HG03432 (cell line): ENCODE measurements at regions not wholly inside any gene's neighbourhood (a gene's known extent, or its start where the extent isn't known, plus 50 kb on each side); places are given as distances from the start of the nearest gene placed in this dataset.

ENCODE experiments used
- ATAC-seq: cut with Tn5 transposase; IDR thresholded peaks from one replicate; pipeline ENCODE4 v1.9.1; 2021; ENCODE audit warnings: mild to moderate bottlenecking, moderate library complexity; ENCODE audit not compliant: unreplicated experiment

GRCh38 chr2:30310371-30310770 lies 79.0 kb downstream of the LBH start:
- no peak for ATAC-seq

- ATAC-seq: peak; percentile 48
Measured at GRCh38 chr2:30310955-30311354, 79.6 kb downstream of the LBH start.

- ATAC-seq: no peak
Measured at GRCh38 chr2:30311711-30312110, 80.4 kb downstream of the LBH start.

GRCh38 chr2:30312916-30313315 lies 81.6 kb downstream of the LBH start:
- ATAC-seq: no peak

- no peak for ATAC-seq
Measured at GRCh38 chr2:30314981-30315380, 83.6 kb downstream of the LBH start.

- ATAC-seq: no peak
Measured at GRCh38 chr2:30315391-30316063, 84.2 kb downstream of the LBH start.

- no peak for ATAC-seq
Measured at GRCh38 chr2:30316408-30316807, 85.1 kb downstream of the LBH start.

- no peak for ATAC-seq
Measured at GRCh38 chr2:30318987-30319782, 87.9 kb downstream of the LBH start.

- no peak for ATAC-seq
Measured at GRCh38 chr2:30321466-30321865, 90.1 kb downstream of the LBH start.

GRCh38 chr2:30323499-30323898 lies 92.2 kb downstream of the LBH start:
- ATAC-seq: no peak

GRCh38 chr2:30324245-30324908 lies 93.0 kb downstream of the LBH start:
- ATAC-seq: no peak

- peak; percentile 74 for ATAC-seq
Measured at GRCh38 chr2:30325600-30326328, 94.4 kb downstream of the LBH start.

GRCh38 chr2:30326497-30326896 lies 95.2 kb downstream of the LBH start:
- no peak for ATAC-seq

- no peak for ATAC-seq
Measured at GRCh38 chr2:30331038-30331437, 99.7 kb downstream of the LBH start.

GRCh38 chr2:30331869-30332268 lies 100.5 kb downstream of the LBH start:
- no peak for ATAC-seq

GRCh38 chr2:30332791-30333453 lies 101.6 kb downstream of the LBH start:
- no peak for ATAC-seq

GRCh38 chr2:30334762-30335363 lies 103.5 kb downstream of the LBH start:
- no peak for ATAC-seq

- ATAC-seq: no peak
Measured at GRCh38 chr2:30336084-30336483, 104.8 kb downstream of the LBH start.

GRCh38 chr2:30336978-30337841 lies 105.9 kb downstream of the LBH start:
- ATAC-seq: peak; percentile 90
